ENCODE measurements at regions not wholly inside any gene's neighbourhood (a gene's known extent, or its start where the extent isn't known, plus 50 kb on each side); places are given as distances from the start of the nearest gene placed in this dataset.

DNA sequence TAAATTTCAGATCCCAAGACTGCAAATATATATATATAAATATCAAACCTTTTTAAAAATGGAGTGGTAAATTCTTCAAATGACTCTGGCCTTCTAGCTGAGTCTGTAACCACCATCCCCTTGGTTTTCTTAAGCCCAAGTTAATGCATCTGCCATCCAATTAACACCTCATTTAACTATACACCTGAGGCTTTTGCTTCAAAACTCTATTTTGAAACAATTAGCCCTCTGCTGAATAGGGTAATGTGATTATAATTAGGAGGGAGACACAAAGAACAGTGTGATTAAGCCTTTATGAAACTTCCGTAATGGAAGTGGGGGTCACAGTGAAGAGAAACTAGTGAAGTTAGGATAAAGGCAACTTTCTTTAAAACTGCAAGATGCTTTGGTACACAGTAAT is 83.6 kb downstream of the GPR37 start (continued):
- TF ChIP-seq HDAC2 (IDR thresholded peaks at IDR 0.05; ENCODE audit: borderline replicate concordance in 1 of 2, low read depth in 2 of 2, low read length in 2 of 2) = no peak
- TF ChIP-seq GTF2F1 (IDR thresholded peaks at IDR 0.05; ENCODE audit: borderline replicate concordance, low read depth, low read length) = no peak
- TF ChIP-seq BCL11A (IDR thresholded peaks at IDR 0.05; ENCODE audit: low read depth in 2 of 2, low read length in 2 of 2) = no peak
